ENCODE measurements at regions not wholly inside any gene's neighbourhood (a gene's known extent, or its start where the extent isn't known, plus 50 kb on each side); places are given as distances from the start of the nearest gene placed in this dataset.
"Not testable (repeated sequence)": the region's sequence is repeated elsewhere in the genome, so short reads cannot be mapped to it uniquely, and the experiment has no call there.

DNA sequence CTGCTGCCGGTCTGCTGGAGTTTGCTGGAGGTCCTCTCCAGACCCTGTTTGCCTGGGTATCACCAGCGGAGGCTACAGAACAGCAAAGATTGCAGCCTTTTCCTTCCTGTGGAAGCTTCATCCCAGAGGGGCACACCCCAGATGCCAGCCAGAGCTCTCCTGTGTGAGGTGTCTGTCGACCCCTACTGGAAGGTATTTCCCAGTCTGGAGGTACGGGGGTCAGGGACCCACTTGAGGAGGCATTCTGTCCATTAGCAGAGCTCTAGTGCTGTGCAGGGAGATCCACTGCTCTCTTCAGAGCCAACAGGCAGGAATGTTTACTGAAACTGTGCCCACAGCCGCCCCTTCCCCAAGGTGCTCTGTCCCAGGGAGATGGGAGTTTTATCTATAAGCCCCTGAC lies 823.1 kb upstream of the HS3ST5 start:
- not testable (repeated sequence) for H3K36me3 ChIP-seq (ENCODE audit: control insufficient read depth in 1 of 2, insufficient read depth in 2 of 2, low read length in 2 of 2); H3K79me1 ChIP-seq (ENCODE audit: low read length); H2AFZ ChIP-seq (ENCODE audit: insufficient read depth, low read length, poor library complexity); H3K27me3 ChIP-seq (ENCODE audit: insufficient read depth, low read length); DNase-seq; H3K27ac ChIP-seq (ENCODE audit: low read depth, low read length); H4K91ac ChIP-seq (ENCODE audit: low read depth, low read length); H3K4ac ChIP-seq (ENCODE audit: low read depth, low read length); H2BK5ac ChIP-seq (ENCODE audit: low read depth, low read length, poor library complexity); H3K79me2 ChIP-seq (ENCODE audit: control insufficient read depth, insufficient read depth, low read length, poor library complexity); H3K23ac ChIP-seq (ENCODE audit: low read length); H3K9ac ChIP-seq (ENCODE audit: low read length); H3K14ac ChIP-seq (ENCODE audit: low read length); H2AK5ac ChIP-seq (ENCODE audit: low read length); H3K18ac ChIP-seq (ENCODE audit: low read length); H3K4me1 ChIP-seq (ENCODE audit: control insufficient read depth in 1 of 2, insufficient read depth in 2 of 2, low read length in 2 of 2); H3K9me3 ChIP-seq (ENCODE audit: insufficient read depth, low read depth, low read length); H2BK12ac ChIP-seq (ENCODE audit: low read length); H4K8ac ChIP-seq (ENCODE audit: low read depth, low read length); H4K12ac ChIP-seq (ENCODE audit: low read depth, low read length); H2BK120ac ChIP-seq (ENCODE audit: insufficient read depth, low read length, poor library complexity); H3K4me3 ChIP-seq (ENCODE audit: low read depth, low read length); H3K4me2 ChIP-seq (ENCODE audit: low read length)
- WGBS (ENCODE audit: extremely low coverage, insufficient coverage, insufficient read length) = no CpG with 5 or more reads among the region's 5 CpGs

DNA sequence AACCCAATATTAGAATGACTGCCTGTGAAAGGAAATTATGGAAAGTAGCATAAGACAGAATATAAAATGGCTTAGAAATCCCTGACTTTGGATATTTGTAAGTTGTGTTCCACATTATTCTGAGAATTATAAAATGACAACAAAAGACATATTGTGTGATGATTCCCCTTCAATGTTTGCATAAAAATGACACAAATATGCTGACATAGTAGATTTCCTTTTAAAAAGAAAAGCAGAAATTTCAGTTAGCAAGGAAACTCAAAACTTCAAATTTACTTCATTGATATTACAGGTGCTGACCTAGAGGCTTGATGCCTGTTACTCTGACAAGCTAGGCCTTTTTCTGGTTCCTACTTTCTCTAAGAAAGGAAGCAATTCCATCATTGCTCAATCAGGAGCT lies 816.9 kb upstream of the HS3ST5 start:
- Histone ChIP-seq H3K4me3 (ENCODE audit: low read depth, low read length) (no peak overlapping the region), H2AFZ (ENCODE audit: insufficient read depth, low read length, poor library complexity) (no peak overlapping the region), H4K91ac (ENCODE audit: low read depth, low read length) (no peak overlapping the region), H3K9me3 (ENCODE audit: insufficient read depth, low read depth, low read length) (no peaks in the 10 kb centered on the region), H3K4me2 (ENCODE audit: low read length) (no peak overlapping the region), H3K9ac (ENCODE audit: low read length) (no peak overlapping the region), H2BK120ac (ENCODE audit: insufficient read depth, low read length, poor library complexity) (no peak overlapping the region), H4K12ac (ENCODE audit: low read depth, low read length) (no peak overlapping the region), H3K36me3 (ENCODE audit: control insufficient read depth in 1 of 2, insufficient read depth in 2 of 2, low read length in 2 of 2) (no peaks in the 10 kb centered on the region), H3K27me3 (ENCODE audit: insufficient read depth, low read length) (no peaks in the 10 kb centered on the region), H3K23ac (ENCODE audit: low read length) (no peak overlapping the region), H3K4me1 (ENCODE audit: control insufficient read depth in 1 of 2, insufficient read depth in 2 of 2, low read length in 2 of 2) (no peaks in the 10 kb centered on the region), H3K18ac (ENCODE audit: low read length) (no peak overlapping the region), H2AK5ac (ENCODE audit: low read length) (no peak overlapping the region), H2BK12ac (ENCODE audit: low read length) (no peak overlapping the region), H3K79me2 (ENCODE audit: control insufficient read depth, insufficient read depth, low read length, poor library complexity) (no peaks in the 10 kb centered on the region), H2BK5ac (ENCODE audit: low read depth, low read length, poor library complexity) (no peak overlapping the region), H3K79me1 (ENCODE audit: low read length) (no peaks in the 10 kb centered on the region), H3K27ac (ENCODE audit: low read depth, low read length) (no peak overlapping the region), H4K8ac (ENCODE audit: low read depth, low read length) (no peak overlapping the region), H3K14ac (ENCODE audit: low read length) (no peak overlapping the region), H3K4ac (ENCODE audit: low read depth, low read length) (no peak overlapping the region)
- peak in 1 of 2 donors; percentile 18 for DNase-seq

DNA sequence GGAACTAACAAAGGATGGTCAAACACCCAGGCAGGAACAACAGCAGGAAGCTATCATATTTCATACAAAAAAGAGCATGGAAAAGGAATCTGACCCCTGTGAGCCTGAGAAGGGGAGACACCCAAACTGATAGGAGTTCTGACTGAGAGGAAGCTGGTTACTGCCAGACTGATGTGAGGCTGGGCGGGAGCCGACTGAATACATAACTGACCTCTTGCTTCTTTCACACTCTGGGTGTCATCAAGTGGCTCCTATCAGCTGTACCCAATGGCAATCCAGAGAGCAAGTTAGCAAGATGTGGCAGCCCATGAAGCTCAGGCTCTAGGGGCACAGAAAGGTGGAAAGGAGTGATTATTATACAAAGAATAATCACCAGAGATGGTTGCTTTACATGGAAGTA lies 795.1 kb upstream of the HS3ST5 start:
- H3K27ac ChIP-seq (ENCODE audit: low read depth, low read length) = no peak overlapping the region
- H3K9ac ChIP-seq (ENCODE audit: low read length) = no peak overlapping the region
- H3K4me3 ChIP-seq (ENCODE audit: low read depth, low read length) = no peak overlapping the region
- H3K27me3 ChIP-seq (ENCODE audit: insufficient read depth, low read length) = no peaks in the 10 kb centered on the region
- H3K36me3 ChIP-seq (ENCODE audit: control insufficient read depth in 1 of 2, insufficient read depth in 2 of 2, low read length in 2 of 2) = no peaks in the 10 kb centered on the region
- no peak overlapping the region for H4K12ac ChIP-seq (ENCODE audit: low read depth, low read length)
- H2AK5ac ChIP-seq (ENCODE audit: low read length) = no peak overlapping the region
- no peak overlapping the region for H4K8ac ChIP-seq (ENCODE audit: low read depth, low read length)
- H3K14ac ChIP-seq (ENCODE audit: low read length) = no peak overlapping the region
- no peak overlapping the region for H3K4me2 ChIP-seq (ENCODE audit: low read length)
- no CpG with 5 or more reads among the region's 2 CpGs for WGBS (ENCODE audit: extremely low coverage, insufficient coverage, insufficient read length)
- H3K4me1 ChIP-seq (ENCODE audit: control insufficient read depth in 1 of 2, insufficient read depth in 2 of 2, low read length in 2 of 2) = no peaks in the 10 kb centered on the region
- no peaks in the 10 kb centered on the region for H3K79me2 ChIP-seq (ENCODE audit: control insufficient read depth, insufficient read depth, low read length, poor library complexity)
- no peak overlapping the region for H3K18ac ChIP-seq (ENCODE audit: low read length)
- H2AFZ ChIP-seq (ENCODE audit: insufficient read depth, low read length, poor library complexity) = no peak overlapping the region
- H3K23ac ChIP-seq (ENCODE audit: low read length) = no peak overlapping the region
- no peak overlapping the region for H3K4ac ChIP-seq (ENCODE audit: low read depth, low read length)
- no peak for DNase-seq
- H2BK120ac ChIP-seq (ENCODE audit: insufficient read depth, low read length, poor library complexity) = no peak overlapping the region
- H4K91ac ChIP-seq (ENCODE audit: low read depth, low read length) = no peak overlapping the region
- no peak overlapping the region for H2BK5ac ChIP-seq (ENCODE audit: low read depth, low read length, poor library complexity)
- no peaks in the 10 kb centered on the region for H3K9me3 ChIP-seq (ENCODE audit: insufficient read depth, low read depth, low read length)
- no peak overlapping the region for H2BK12ac ChIP-seq (ENCODE audit: low read length)
- H3K79me1 ChIP-seq (ENCODE audit: low read length) = no peaks in the 10 kb centered on the region

DNA sequence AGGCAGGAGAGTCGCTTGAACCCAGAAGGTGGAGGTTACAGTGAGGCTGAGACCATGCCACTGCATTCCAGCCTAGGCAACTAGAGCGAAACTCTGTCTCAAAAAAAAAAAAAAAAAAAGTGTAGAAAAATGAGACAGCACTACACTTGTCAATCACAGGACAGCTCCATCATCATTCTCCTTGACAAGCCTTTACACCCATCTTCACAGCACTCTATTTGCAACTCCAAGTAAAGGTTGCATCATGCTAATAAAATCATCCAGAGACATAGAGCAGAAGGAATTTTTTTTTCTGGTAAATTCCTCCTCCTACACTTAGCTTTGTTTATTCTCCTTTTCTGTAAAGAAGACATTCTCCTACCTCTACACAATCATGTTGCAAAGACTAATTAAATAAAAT lies 791.0 kb upstream of the HS3ST5 start:
- Histone ChIP-seq H2BK12ac (ENCODE audit: low read length) (no peak overlapping the region), H4K8ac (ENCODE audit: low read depth, low read length) (no peak overlapping the region), H3K4me2 (ENCODE audit: low read length) (no peak overlapping the region), H2AFZ (ENCODE audit: insufficient read depth, low read length, poor library complexity) (no peak overlapping the region), H3K4ac (ENCODE audit: low read depth, low read length) (no peak overlapping the region), H3K79me2 (ENCODE audit: control insufficient read depth, insufficient read depth, low read length, poor library complexity) (no peaks in the 10 kb centered on the region), H3K36me3 (ENCODE audit: control insufficient read depth in 1 of 2, insufficient read depth in 2 of 2, low read length in 2 of 2) (no peaks in the 10 kb centered on the region), H3K27me3 (ENCODE audit: insufficient read depth, low read length) (no peaks in the 10 kb centered on the region), H2BK5ac (ENCODE audit: low read depth, low read length, poor library complexity) (no peak overlapping the region), H2BK120ac (ENCODE audit: insufficient read depth, low read length, poor library complexity) (no peak overlapping the region), H2AK5ac (ENCODE audit: low read length) (no peak overlapping the region), H3K79me1 (ENCODE audit: low read length) (no peaks in the 10 kb centered on the region), H3K27ac (ENCODE audit: low read depth, low read length) (no peak overlapping the region), H3K23ac (ENCODE audit: low read length) (no peak overlapping the region), H3K14ac (ENCODE audit: low read length) (no peak overlapping the region), H3K4me1 (ENCODE audit: control insufficient read depth in 1 of 2, insufficient read depth in 2 of 2, low read length in 2 of 2) (no peaks in the 10 kb centered on the region), H4K91ac (ENCODE audit: low read depth, low read length) (no peak overlapping the region), H3K4me3 (ENCODE audit: low read depth, low read length) (no peak overlapping the region), H4K12ac (ENCODE audit: low read depth, low read length) (no peak overlapping the region), H3K9me3 (ENCODE audit: insufficient read depth, low read depth, low read length) (peaks cover 2% of the 10 kb centered on the region), H3K18ac (ENCODE audit: low read length) (no peak overlapping the region), H3K9ac (ENCODE audit: low read length) (no peak overlapping the region)
- DNase-seq = no peak
- WGBS (ENCODE audit: extremely low coverage, insufficient coverage, insufficient read length) = no CpG with 5 or more reads among the region's 2 CpGs
